H1 (cell line): ENCODE measurements at regions not wholly inside any gene's neighbourhood (a gene's known extent, or its start where the extent isn't known, plus 50 kb on each side); places are given as distances from the start of the nearest gene placed in this dataset.

ENCODE experiments used
- CTCF ChIA-PET: fragments of 300-600 bp; sonication (Branson Sonifier 250); formaldehyde crosslinking; loops from one replicate; lab custom pipeline; 2021; ENCODE audit not compliant: partially characterized antibody; lab: Charles Lee
- POLR2A ChIA-PET: fragments of 300-600 bp; sonication (Branson Sonifier 250); formaldehyde crosslinking; loops from one replicate; lab custom pipeline; 2021; ENCODE audit warnings: inconsistent platforms; ENCODE audit not compliant: partially characterized antibody; lab: Charles Lee
- DNase-seq, 2 experiments: peaks; one replicate each; pipeline versions ENCODE4 v3.0.0 to v3.0.0-alpha.2; 2010 to 2022; ENCODE audit warnings: low spot score in 2 of 2, low read depth in 1 of 2, mixed read lengths in 1 of 2
- FAIRE-seq: peaks from 2 replicates; lab custom pipeline; 2011; peaks lifted over from hg19 to GRCh38; lab: Jason Lieb, UNC
- H2AFZ ChIP-seq: 2 replicates; pipeline ENCODE4 v1.8.1; 2012; ENCODE audit warnings: low read length, inconsistent platforms
- H2AK5ac ChIP-seq: 2 replicates; pipeline ENCODE4 v1.6.1; 2013; ENCODE audit warnings: low read depth, low read length
- H2BK120ac ChIP-seq: replicated peaks from 2 replicates; pipeline ENCODE3; 2013; ENCODE audit warnings: low read depth, low read length, inconsistent platforms
- H2BK12ac ChIP-seq: 2 replicates; pipeline ENCODE4 v1.6.1; 2013; ENCODE audit warnings: low read depth, low read length
- H2BK15ac ChIP-seq: 2 replicates; pipeline ENCODE4 v1.6.1; 2013; ENCODE audit warnings: low read length
- H2BK20ac ChIP-seq: 2 replicates; pipeline ENCODE4 v1.6.1; 2013; ENCODE audit warnings: low read length
- H2BK5ac ChIP-seq: 2 replicates; pipeline ENCODE4 v1.6.1; 2013; ENCODE audit warnings: low read depth, low read length
- H3K14ac ChIP-seq: 2 replicates; pipeline ENCODE4 v1.6.1; 2013; ENCODE audit warnings: inconsistent platforms; ENCODE audit not compliant: insufficient read length
- H3K18ac ChIP-seq: 2 replicates; pipeline ENCODE4 v1.6.1; 2013; ENCODE audit warnings: low read length; ENCODE audit errors: extremely low read depth
- H3K23ac ChIP-seq: 2 replicates; pipeline ENCODE4 v1.6.1; 2013; ENCODE audit warnings: inconsistent platforms; ENCODE audit not compliant: insufficient read length
- H3K23me2 ChIP-seq: 2 replicates; pipeline ENCODE4 v1.6.1; 2013; ENCODE audit warnings: low read depth, low read length
- H3K27ac ChIP-seq: 2 replicates; pipeline ENCODE4 v1.6.1; 2011; ENCODE audit warnings: low read depth, low read length, inconsistent platforms
- H3K27me3 ChIP-seq, 4 experiments: replicated peaks in 1 of 4; 1 replicate in 1 of 4; 2 replicates in 3 of 4; pipeline versions ENCODE4 v1.6.1 to v1.8.1; 2011 to 2013; ENCODE audit warnings: low read length in 3 of 4, mild to moderate bottlenecking in 3 of 4, inconsistent platforms in 2 of 4, mixed read lengths in 2 of 4, moderate library complexity in 1 of 4; ENCODE audit not compliant: control insufficient read depth in 3 of 4, insufficient read depth in 3 of 4; ENCODE audit errors: extremely low read depth in 1 of 4
- H3K36me3 ChIP-seq, 4 experiments: 2 replicates each; pipeline versions ENCODE4 v1.6.1 to v1.8.1; 2011 to 2013; ENCODE audit warnings: mild to moderate bottlenecking in 4 of 4, low read length in 3 of 4, moderate library complexity in 2 of 4, control low read depth in 1 of 4, inconsistent platforms in 1 of 4; ENCODE audit not compliant: insufficient read depth in 4 of 4, control insufficient read depth in 2 of 4
- H3K4ac ChIP-seq: replicated peaks from 2 replicates; pipeline ENCODE3; 2013; ENCODE audit warnings: low read length, low read depth, mixed read lengths, inconsistent platforms; ENCODE audit not compliant: insufficient read length
- H3K4me1 ChIP-seq, 4 experiments: replicated peaks in 1 of 4; 1 replicate in 1 of 4; 2 replicates in 3 of 4; pipeline versions ENCODE4 v1.6.1 to v1.8.1; 2011 to 2013; ENCODE audit warnings: low read length in 3 of 4, inconsistent platforms in 2 of 4, mixed read lengths in 1 of 4; ENCODE audit not compliant: insufficient read depth in 4 of 4, control insufficient read depth in 3 of 4
- H3K4me2 ChIP-seq, 2 experiments: 2 replicates each; pipeline versions ENCODE4 v1.6.1 to v1.8.1; 2011 to 2013; ENCODE audit warnings: low read depth in 2 of 2, low read length in 2 of 2, control low read depth in 1 of 2, inconsistent platforms in 1 of 2, mild to moderate bottlenecking in 1 of 2; ENCODE audit not compliant: insufficient read depth in 1 of 2
- H3K4me3 ChIP-seq, 4 experiments: fragments of 200-600, 300-600 bp in 1 of 4; sonication (generic), shearing (Covaris generic), sonication (Bioruptor Twin) in 1 of 4; 2 replicates each; pipeline versions ENCODE4 v1.5.1 to v1.8.1; 2011 to 2016; ENCODE audit warnings: low read length in 4 of 4, low read depth in 3 of 4, control low read depth in 2 of 4, inconsistent platforms in 2 of 4, mild to moderate bottlenecking in 2 of 4, mixed read lengths in 1 of 4, moderate library complexity in 1 of 4; ENCODE audit not compliant: insufficient read depth in 2 of 4; ENCODE audit errors: extremely low read depth in 1 of 4
- H3K56ac ChIP-seq: replicated peaks from 2 replicates; pipeline ENCODE3; 2013; ENCODE audit warnings: low read depth, mild to moderate bottlenecking, mixed read lengths, low read length, inconsistent platforms; ENCODE audit not compliant: insufficient read length
- H3K79me1 ChIP-seq: 2 replicates; pipeline ENCODE4 v1.6.1; 2013; ENCODE audit warnings: low read depth, low read length, control low read depth
- H3K79me2 ChIP-seq, 2 experiments: 2 replicates each; pipeline versions ENCODE4 v1.6.1 to v1.8.1; 2012 to 2013; ENCODE audit warnings: low read length in 2 of 2, mild to moderate bottlenecking in 2 of 2, inconsistent platforms in 1 of 2; ENCODE audit not compliant: insufficient read depth in 2 of 2, control insufficient read depth in 1 of 2
- H3K9ac ChIP-seq, 4 experiments: replicated peaks in 1 of 4; 1 replicate in 1 of 4; 2 replicates in 3 of 4; pipeline versions ENCODE4 v1.6.1 to v1.8.1; 2011 to 2013; ENCODE audit warnings: low read depth in 3 of 4, low read length in 3 of 4, control low read depth in 2 of 4, mild to moderate bottlenecking in 2 of 4, moderate library complexity in 2 of 4, inconsistent platforms in 1 of 4; ENCODE audit errors: extremely low read depth in 1 of 4
- H3K9me3 ChIP-seq, 2 experiments: 2 replicates each; pipeline versions ENCODE4 v1.6.1 to v1.8.1; 2012 to 2013; ENCODE audit warnings: mild to moderate bottlenecking in 2 of 2, moderate library complexity in 2 of 2, control low read depth in 1 of 2, inconsistent platforms in 1 of 2, low read depth in 1 of 2, low read length in 1 of 2, mixed read lengths in 1 of 2; ENCODE audit not compliant: insufficient read depth in 2 of 2
- H4K20me1 ChIP-seq, 2 experiments: replicated peaks in 1 of 2; 2 replicates each; pipeline versions ENCODE3 to v1.8.1; 2011 to 2013; ENCODE audit warnings: inconsistent platforms in 2 of 2, low read length in 2 of 2, mild to moderate bottlenecking in 1 of 2; ENCODE audit not compliant: insufficient read depth in 2 of 2, control insufficient read depth in 1 of 2
- H4K5ac ChIP-seq: 2 replicates; pipeline ENCODE4 v1.6.1; 2013; ENCODE audit warnings: low read length, low read depth, mixed read lengths, inconsistent platforms; ENCODE audit not compliant: insufficient read length
- H4K8ac ChIP-seq: 2 replicates; pipeline ENCODE4 v1.8.0; 2013; ENCODE audit warnings: mild to moderate bottlenecking, moderate library complexity, low read length, inconsistent platforms; ENCODE audit not compliant: insufficient read depth; ENCODE audit errors: extremely low read depth
- H4K91ac ChIP-seq: replicated peaks from 2 replicates; pipeline ENCODE3; 2013; ENCODE audit warnings: low read length, mixed read lengths, inconsistent platforms; ENCODE audit not compliant: insufficient read length
- CTBP2 ChIP-seq: IDR thresholded peaks from 2 replicates; pipeline ENCODE4 v1.7.0; 2011; ENCODE audit warnings: borderline replicate concordance, mild to moderate bottlenecking, moderate library complexity, mixed read lengths, low read length; ENCODE audit not compliant: insufficient read depth, insufficient read length
- EGR1 ChIP-seq: IDR thresholded peaks from 2 replicates; pipeline ENCODE4 v1.6.1; 2011; ENCODE audit warnings: low read depth, low read length, borderline replicate concordance
- GTF2F1 ChIP-seq: IDR thresholded peaks from 2 replicates; pipeline ENCODE4 v1.6.1; 2012; ENCODE audit warnings: low read depth, low read length, improper control_type of control experiment, borderline replicate concordance
- HDAC2 ChIP-seq, 2 experiments: fragments of 300-600 bp in 1 of 2; sonication (generic) in 1 of 2; IDR thresholded peaks; 2 replicates each; pipeline ENCODE4 v1.6.1; 2011 to 2012; ENCODE audit warnings: low read depth in 2 of 2, low read length in 2 of 2, mild to moderate bottlenecking in 2 of 2, moderate library complexity in 2 of 2, borderline replicate concordance in 1 of 2, inconsistent platforms in 1 of 2
- SP1 ChIP-seq: IDR thresholded peaks from 2 replicates; pipeline ENCODE4 v1.6.1; 2011; ENCODE audit warnings: low read depth, low read length
- SP4 ChIP-seq: IDR thresholded peaks from 2 replicates; pipeline ENCODE4 v1.6.1; 2012; ENCODE audit warnings: low read length, inconsistent platforms

- no peak overlapping the region for H3K18ac ChIP-seq
Observed at GRCh38 chr6:76984572-76984971, 478.7 kb downstream of the HTR1B start.

More at GRCh38 chr6:76984572-76984971, 478.7 kb downstream of the HTR1B start:
- Histone ChIP-seq H3K27me3 (no peaks in the 10 kb centered on the region), H2BK120ac (no peak overlapping the region), H4K20me1 (no peaks in the 10 kb centered on the region), H2BK15ac (no peak overlapping the region), H3K9ac (no peak overlapping the region), H2BK12ac (no peak overlapping the region), H3K4me1 (no peaks in the 10 kb centered on the region), H2BK20ac (no peak overlapping the region), H4K5ac (no peak overlapping the region), H3K23ac (no peak overlapping the region), H3K56ac (no peak overlapping the region), H3K4me3 (no peak overlapping the region), H4K8ac (no peak overlapping the region), H3K36me3 (no peaks in the 10 kb centered on the region), H2AFZ (no peak overlapping the region), H3K4me2 (no peak overlapping the region), H2BK5ac (no peak overlapping the region), H3K14ac (no peak overlapping the region), H3K9me3 (peaks cover 0 to 4% of the 10 kb centered on the region in 2 experiments; a peak in 1 of 4 replicates), H3K79me1 (no peaks in the 10 kb centered on the region), H3K27ac (no peak overlapping the region), H3K4ac (no peak overlapping the region), H3K79me2 (no peaks in the 10 kb centered on the region), H3K23me2 (no peaks in the 10 kb centered on the region), H2AK5ac (no peak overlapping the region), H4K91ac (no peak overlapping the region)
- no peak for DNase-seq
- TF ChIP-seq CTBP2 (no peak), SP1 (no peak), GTF2F1 (no peak), HDAC2 (IDR thresholded peaks at IDR 0.05; ENCODE audit: borderline replicate concordance in 1 of 2, low read depth in 2 of 2, low read length in 2 of 2) (no peak), EGR1 (no peak), SP4 (no peak)
- POLR2A ChIA-PET = no interaction called here
- CTCF ChIA-PET = no interaction called here
- FAIRE-seq = no peak
